ENCODE measurements at regions not wholly inside any gene's neighbourhood (a gene's known extent, or its start where the extent isn't known, plus 50 kb on each side); places are given as distances from the start of the nearest gene placed in this dataset.

- no peak for DNase-seq
Observed at GRCh38 chrX:57848857-57849256, 61.4 kb downstream of the ZXDA start.

GRCh38 chrX:57822818-57823217, 87.4 kb downstream of the ZXDA start:
- no peak for DNase-seq

GRCh38 chrX:57822398-57822797, 87.9 kb downstream of the ZXDA start:
- no peak for DNase-seq

GRCh38 chrX:57821703-57822387, 88.4 kb downstream of the ZXDA start:
- peak; percentile 0 for DNase-seq

- no peak for DNase-seq
Observed at GRCh38 chrX:57817302-57817701, 93.0 kb downstream of the ZXDA start.

- DNase-seq = no peak
Observed at GRCh38 chrX:57772637-57773036, 92.6 kb upstream of the NLRP2B start.

GRCh38 chrX:57771689-57772088, 91.6 kb upstream of the NLRP2B start:
- DNase-seq = no peak

- no peak for DNase-seq
Observed at GRCh38 chrX:57752866-57753265, 72.8 kb upstream of the NLRP2B start.

- DNase-seq = no peak
Observed at GRCh38 chrX:57741107-57741506, 61.0 kb upstream of the NLRP2B start.

- DNase-seq = no peak
Observed at GRCh38 chrX:57737881-57738280, 57.8 kb upstream of the NLRP2B start.

Data from right kidney (tissue), 1 donor.